ENCODE measurements at regions not wholly inside any gene's neighbourhood (a gene's known extent, or its start where the extent isn't known, plus 50 kb on each side); places are given as distances from the start of the nearest gene placed in this dataset.

GRCh38 chr9:20252778-20253177 lies 369.5 kb downstream of the MLLT3 start:
- no peaks in the 10 kb centered on the region for H4K20me1 ChIP-seq (replicated peaks; ENCODE audit: control insufficient read depth, insufficient read depth, low read length)
- WGBS (ENCODE audit: insufficient coverage, low coverage, missing lambda C conversion rate): no CpG with 5 or more reads among the region's 1 CpG
- ChIA-PET CTCF (ENCODE audit: low intra/inter-chr PET ratio) (no interaction called here), POLR2A (no interaction called here)
- DNase-seq (ENCODE audit: extremely low read depth in 1 of 4, low spot score in 3 of 4) (no peak), FAIRE-seq (no peak), ATAC-seq (no peak)
- no peak overlapping the region for H3K9ac ChIP-seq (ENCODE audit: insufficient read depth in 1 of 2, low read depth in 2 of 2, low read length in 2 of 2)
- no peaks in the 10 kb centered on the region for H3K9me3 ChIP-seq (replicated peaks; ENCODE audit: control insufficient read depth, insufficient read depth, low read depth, low read length)
- H3K9me1 ChIP-seq (ENCODE audit: control insufficient read depth, insufficient read depth, low read length): no peaks in the 10 kb centered on the region
- no peaks in the 10 kb centered on the region for H3K79me2 ChIP-seq (ENCODE audit: control insufficient read depth, insufficient read depth, low read length)
- no peak overlapping the region for H2AFZ ChIP-seq (ENCODE audit: low read depth, low read length)
- no peaks in the 10 kb centered on the region for H3K27me3 ChIP-seq (ENCODE audit: control insufficient read depth in 2 of 2, insufficient read depth in 2 of 2, low read length in 2 of 2)
- H3K36me3 ChIP-seq (ENCODE audit: control insufficient read depth, insufficient read depth, low read length): no peaks in the 10 kb centered on the region
- in situ Hi-C loops (cut with MboI): no loop called here
- H3K27ac ChIP-seq (ENCODE audit: extremely low read depth, low read depth, low read length): no peak overlapping the region
- H3K4me1 ChIP-seq (replicated peaks in 1 of 2; ENCODE audit: control insufficient read depth in 2 of 2, insufficient read depth in 2 of 2, low read length in 2 of 2): no peaks in the 10 kb centered on the region
- no peak overlapping the region for H3K4me3 ChIP-seq
- TF ChIP-seq SREBF1 (IDR thresholded peaks at IDR 0.05; ENCODE audit: borderline replicate concordance, low read depth, low read length): no peak
- no peak for TF ChIP-seq ZNF277 (CRISPR knock-in tag; IDR thresholded peaks at IDR 0.05; ENCODE audit: borderline replicate concordance)
- no peak for TF ChIP-seq ZNF347 (CRISPR knock-in tag; IDR thresholded peaks at IDR 0.05; ENCODE audit: low read depth)
- TF ChIP-seq, protein P1, sequence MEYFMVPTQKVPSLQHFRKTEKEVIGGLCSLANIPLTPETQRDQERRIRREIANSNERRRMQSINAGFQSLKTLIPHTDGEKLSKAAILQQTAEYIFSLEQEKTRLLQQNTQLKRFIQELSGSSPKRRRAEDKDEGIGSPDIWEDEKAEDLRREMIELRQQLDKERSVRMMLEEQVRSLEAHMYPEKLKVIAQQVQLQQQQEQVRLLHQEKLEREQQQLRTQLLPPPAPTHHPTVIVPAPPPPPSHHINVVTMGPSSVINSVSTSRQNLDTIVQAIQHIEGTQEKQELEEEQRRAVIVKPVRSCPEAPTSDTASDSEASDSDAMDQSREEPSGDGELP (CRISPR knock-in tag; IDR thresholded peaks at IDR 0.05; ENCODE audit: borderline replicate concordance): no peak
- no peak for TF ChIP-seq GABPA (tag; conservative IDR thresholded peaks at IDR 0.05; ENCODE audit: low read depth)
- TF ChIP-seq POLR2H (tag; IDR thresholded peaks at IDR 0.05; ENCODE audit: low read depth): no peak
- no peak for TF ChIP-seq HBP1 (CRISPR knock-in tag; IDR thresholded peaks at IDR 0.05)
- TF ChIP-seq, protein P2, sequence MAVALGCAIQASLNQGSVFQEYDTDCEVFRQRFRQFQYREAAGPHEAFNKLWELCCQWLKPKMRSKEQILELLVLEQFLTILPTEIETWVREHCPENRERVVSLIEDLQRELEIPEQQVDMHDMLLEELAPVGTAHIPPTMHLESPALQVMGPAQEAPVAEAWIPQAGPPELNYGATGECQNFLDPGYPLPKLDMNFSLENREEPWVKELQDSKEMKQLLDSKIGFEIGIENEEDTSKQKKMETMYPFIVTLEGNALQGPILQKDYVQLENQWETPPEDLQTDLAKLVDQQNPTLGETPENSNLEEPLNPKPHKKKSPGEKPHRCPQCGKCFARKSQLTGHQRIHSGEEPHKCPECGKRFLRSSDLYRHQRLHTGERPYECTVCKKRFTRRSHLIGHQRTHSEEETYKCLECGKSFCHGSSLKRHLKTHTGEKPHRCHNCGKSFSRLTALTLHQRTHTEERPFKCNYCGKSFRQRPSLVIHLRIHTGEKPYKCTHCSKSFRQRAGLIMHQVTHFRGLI (CRISPR knock-in tag; IDR thresholded peaks at IDR 0.05): no peak
- no peak for TF ChIP-seq DNMT1 (IDR thresholded peaks at IDR 0.05)
- TF ChIP-seq NR2C2 (CRISPR knock-in tag; IDR thresholded peaks at IDR 0.05): no peak
- TF ChIP-seq NR2C2 (tag; IDR thresholded peaks at IDR 0.05): no peak
- no peak for TF ChIP-seq ZNF217 (CRISPR knock-in tag; IDR thresholded peaks at IDR 0.05)
- no peak for TF ChIP-seq CREBBP (IDR thresholded peaks at IDR 0.05; ENCODE audit: low read depth, low read length)
- no peak for TF ChIP-seq SMARCC2 (IDR thresholded peaks at IDR 0.05; ENCODE audit: low read depth)
- TF ChIP-seq POLR2AphosphoS2 (IDR thresholded peaks at IDR 0.05; ENCODE audit: low read length): no peak
- no peak for TF ChIP-seq KDM2B (CRISPR knock-in tag; IDR thresholded peaks at IDR 0.05)
- TF ChIP-seq HDAC8 (tag; IDR thresholded peaks at IDR 0.05): no peak
- TF ChIP-seq CREB1 (IDR thresholded peaks at IDR 0.05): no peak
- no peak for TF ChIP-seq CREB1 (CRISPR knock-in tag; IDR thresholded peaks at IDR 0.05)
- no peak overlapping the region for H3K4me2 ChIP-seq (ENCODE audit: insufficient read depth, low read length)
- intact Hi-C loops (cut with micrococcal nuclease): no loop called here
- no TSS peak for BruUV-seq (replicated peaks)
